ENCODE measurements at regions not wholly inside any gene's neighbourhood (a gene's known extent, or its start where the extent isn't known, plus 50 kb on each side); places are given as distances from the start of the nearest gene placed in this dataset.
A peak's percentile ranks its signal among the peaks of the same experiment; 100 is the strongest.

DNA sequence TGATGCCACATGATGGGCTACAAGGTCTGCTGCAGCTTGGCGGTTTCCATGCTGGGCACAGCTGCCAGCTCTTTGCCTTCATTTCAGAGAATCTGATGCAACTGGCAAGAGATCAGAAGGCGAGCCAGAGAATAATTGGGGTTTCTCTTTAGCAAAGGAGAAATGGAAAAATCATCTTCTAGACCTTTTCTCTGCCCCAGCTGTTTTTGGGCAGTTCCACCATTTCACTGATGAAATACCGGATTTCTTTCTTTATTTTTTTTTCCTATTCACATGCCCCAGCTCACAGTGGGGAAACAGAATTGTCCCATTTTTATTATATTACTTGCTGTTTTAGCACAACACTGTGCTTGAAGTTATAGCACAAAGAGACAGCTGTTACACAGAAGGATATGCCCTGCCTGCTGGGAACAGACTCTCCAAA, 439.3 kb upstream of the GOT2 start:
- 100% methylated on average over 3 of the region's 3 CpGs for WGBS (ENCODE audit: insufficient coverage)
- Histone ChIP-seq H3K36me3 (ENCODE audit: control insufficient read depth in 4 of 4, insufficient read depth in 4 of 4, low read length in 3 of 4) (no peaks in the 10 kb centered on the region), H3K27me3 (replicated peaks in 2 of 5; ENCODE audit: control insufficient read depth in 4 of 5, insufficient read depth in 5 of 5, low read length in 4 of 5) (no peaks in the 10 kb centered on the region), H3K4me3 (ENCODE audit: control insufficient read depth in 1 of 7, extremely low read depth in 1 of 7, insufficient read depth in 4 of 7, low read depth in 2 of 7, low read length in 6 of 7) (no peak overlapping the region), H3K27ac (ENCODE audit: insufficient read depth in 1 of 2, low read depth in 1 of 2, low read length in 2 of 2, poor library complexity in 1 of 2, severe bottlenecking in 2 of 2) (no peak overlapping the region), H3K9me3 (ENCODE audit: control extremely low read depth in 1 of 5, control insufficient read depth in 4 of 5, insufficient read depth in 2 of 5, low read depth in 1 of 5, low read length in 4 of 5) (no peaks in the 10 kb centered on the region), H3K4me1 (ENCODE audit: control extremely low read depth in 1 of 4, control insufficient read depth in 4 of 4, insufficient read depth in 4 of 4, low read length in 3 of 4) (no peaks in the 10 kb centered on the region)
- DNase-seq, result no peak
- CTCF ChIA-PET, result no interaction called here
- POLR2A ChIA-PET, result no interaction called here

DNA sequence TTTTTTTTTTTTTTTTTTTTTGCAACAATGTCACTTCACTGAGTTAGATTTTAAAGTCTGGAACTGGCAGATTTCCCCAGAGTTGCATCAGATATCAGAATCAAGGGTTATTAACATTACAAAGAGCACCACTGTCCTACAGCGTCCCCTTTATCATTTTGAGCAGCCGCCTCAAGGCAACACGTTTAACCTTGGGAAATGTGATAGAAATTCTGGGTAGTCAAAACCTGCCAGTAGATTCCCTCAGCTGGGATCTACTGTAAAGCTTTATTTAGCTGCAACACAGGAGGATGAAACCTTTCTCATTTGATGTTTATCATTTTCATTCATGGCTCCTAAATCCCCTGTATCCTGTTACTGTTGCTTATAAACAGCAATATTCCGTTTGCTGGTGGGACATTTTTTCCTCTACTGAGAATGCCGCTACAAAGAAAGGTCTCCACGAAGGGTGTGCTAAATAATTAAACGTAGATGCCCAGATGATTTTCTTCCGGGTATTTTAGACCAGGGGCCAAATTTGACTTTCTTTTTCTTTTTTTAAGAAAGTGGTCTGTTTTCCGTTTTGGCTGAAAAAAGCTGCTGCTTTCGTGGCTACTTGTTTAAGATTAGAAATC, 436.1 kb upstream of the GOT2 start:
- ChIA-PET CTCF (no interaction called here), POLR2A (no interaction called here)
- Histone ChIP-seq H3K36me3 (ENCODE audit: control insufficient read depth in 4 of 4, insufficient read depth in 4 of 4, low read length in 3 of 4) (no peaks in the 10 kb centered on the region), H3K4me3 (ENCODE audit: control insufficient read depth in 1 of 7, extremely low read depth in 1 of 7, insufficient read depth in 4 of 7, low read depth in 2 of 7, low read length in 6 of 7) (no peak overlapping the region), H3K9me3 (ENCODE audit: control extremely low read depth in 1 of 5, control insufficient read depth in 4 of 5, insufficient read depth in 2 of 5, low read depth in 1 of 5, low read length in 4 of 5) (no peaks in the 10 kb centered on the region), H3K4me1 (ENCODE audit: control extremely low read depth in 1 of 4, control insufficient read depth in 4 of 4, insufficient read depth in 4 of 4, low read length in 3 of 4) (no peaks in the 10 kb centered on the region), H3K27ac (ENCODE audit: insufficient read depth in 1 of 2, low read depth in 1 of 2, low read length in 2 of 2, poor library complexity in 1 of 2, severe bottlenecking in 2 of 2) (no peak overlapping the region), H3K27me3 (replicated peaks in 2 of 5; ENCODE audit: control insufficient read depth in 4 of 5, insufficient read depth in 5 of 5, low read length in 4 of 5) (no peaks in the 10 kb centered on the region)
- no peak for DNase-seq
- WGBS (ENCODE audit: insufficient coverage), result 82% methylated on average over 10 of the region's 10 CpGs

DNA sequence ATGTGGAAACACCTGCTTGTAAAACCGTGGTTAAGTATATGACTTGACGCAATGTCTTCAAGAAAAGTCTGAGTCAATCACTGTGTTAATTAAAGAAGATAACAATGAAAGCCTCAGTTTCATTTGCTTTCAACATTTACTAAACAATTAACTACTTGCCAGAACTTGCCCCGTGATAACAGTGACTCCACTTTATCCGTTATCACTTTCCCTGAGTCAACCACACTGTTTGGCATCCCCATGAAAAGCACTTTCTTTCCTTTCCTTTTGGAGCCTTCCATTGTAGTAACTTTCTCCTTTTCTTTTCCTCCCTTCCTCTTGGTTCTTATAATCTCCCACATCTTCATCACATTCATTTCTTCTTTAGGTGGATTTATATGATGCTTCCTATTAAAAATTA, 435.1 kb upstream of the GOT2 start:
- ChIA-PET CTCF (no interaction called here), POLR2A (no interaction called here)
- no peak overlapping the region for H3K27ac ChIP-seq (ENCODE audit: insufficient read depth in 1 of 2, low read depth in 1 of 2, low read length in 2 of 2, poor library complexity in 1 of 2, severe bottlenecking in 2 of 2)
- no peaks in the 10 kb centered on the region for H3K27me3 ChIP-seq (replicated peaks in 2 of 5; ENCODE audit: control insufficient read depth in 4 of 5, insufficient read depth in 5 of 5, low read length in 4 of 5)
- H3K36me3 ChIP-seq (ENCODE audit: control insufficient read depth in 4 of 4, insufficient read depth in 4 of 4, low read length in 3 of 4), result no peaks in the 10 kb centered on the region
- WGBS (ENCODE audit: insufficient coverage), result 96% methylated on average over 4 of the region's 4 CpGs
- H3K4me3 ChIP-seq (ENCODE audit: control insufficient read depth in 1 of 7, extremely low read depth in 1 of 7, insufficient read depth in 4 of 7, low read depth in 2 of 7, low read length in 6 of 7), result no peak overlapping the region
- H3K4me1 ChIP-seq (ENCODE audit: control extremely low read depth in 1 of 4, control insufficient read depth in 4 of 4, insufficient read depth in 4 of 4, low read length in 3 of 4), result no peaks in the 10 kb centered on the region
- DNase-seq, result peak in 2 of 3 donors; percentile 2 to 10
- H3K9me3 ChIP-seq (ENCODE audit: control extremely low read depth in 1 of 5, control insufficient read depth in 4 of 5, insufficient read depth in 2 of 5, low read depth in 1 of 5, low read length in 4 of 5), result no peaks in the 10 kb centered on the region

DNA sequence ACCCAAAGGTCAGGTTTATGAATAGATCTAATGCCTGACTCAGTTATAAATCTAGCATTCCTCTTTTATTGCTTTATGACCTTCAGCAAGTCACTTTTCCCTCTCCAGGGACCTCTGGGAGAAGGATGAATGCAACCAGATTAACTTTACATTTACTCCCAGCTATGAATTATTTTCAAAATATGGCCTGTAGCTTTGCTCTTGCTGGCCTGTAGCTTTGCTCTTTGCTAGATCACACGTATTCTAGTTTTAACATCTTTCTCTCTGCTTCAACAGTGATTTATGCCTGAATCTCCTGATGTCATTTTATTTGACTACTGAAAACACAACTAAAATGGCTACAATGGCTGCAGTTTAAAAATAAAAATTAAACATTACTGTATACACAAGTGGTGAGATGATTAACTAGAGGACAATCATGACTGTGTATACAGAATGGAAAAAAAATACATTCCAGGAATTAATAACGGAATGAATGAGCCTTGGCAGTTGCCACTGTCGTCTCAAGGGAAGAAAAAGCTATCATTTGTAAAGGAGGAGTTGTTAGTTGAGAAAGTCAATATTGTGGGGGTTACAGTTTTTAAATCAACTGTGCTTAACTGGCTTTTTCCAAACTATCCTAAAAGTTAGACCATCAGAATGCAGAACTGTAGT, 434.5 kb upstream of the GOT2 start:
- DNase-seq, result no peak
- no peak overlapping the region for H3K27ac ChIP-seq (ENCODE audit: insufficient read depth in 1 of 2, low read depth in 1 of 2, low read length in 2 of 2, poor library complexity in 1 of 2, severe bottlenecking in 2 of 2)
- H3K27me3 ChIP-seq (replicated peaks in 2 of 5; ENCODE audit: control insufficient read depth in 4 of 5, insufficient read depth in 5 of 5, low read length in 4 of 5), result no peaks in the 10 kb centered on the region
- WGBS (ENCODE audit: insufficient coverage), result 94% methylated on average over 3 of the region's 3 CpGs
- no peaks in the 10 kb centered on the region for H3K9me3 ChIP-seq (ENCODE audit: control extremely low read depth in 1 of 5, control insufficient read depth in 4 of 5, insufficient read depth in 2 of 5, low read depth in 1 of 5, low read length in 4 of 5)
- no peak overlapping the region for H3K4me3 ChIP-seq (ENCODE audit: control insufficient read depth in 1 of 7, extremely low read depth in 1 of 7, insufficient read depth in 4 of 7, low read depth in 2 of 7, low read length in 6 of 7)
- ChIA-PET CTCF (no interaction called here), POLR2A (no interaction called here)
- no peaks in the 10 kb centered on the region for H3K4me1 ChIP-seq (ENCODE audit: control extremely low read depth in 1 of 4, control insufficient read depth in 4 of 4, insufficient read depth in 4 of 4, low read length in 3 of 4)
- no peaks in the 10 kb centered on the region for H3K36me3 ChIP-seq (ENCODE audit: control insufficient read depth in 4 of 4, insufficient read depth in 4 of 4, low read length in 3 of 4)

DNA sequence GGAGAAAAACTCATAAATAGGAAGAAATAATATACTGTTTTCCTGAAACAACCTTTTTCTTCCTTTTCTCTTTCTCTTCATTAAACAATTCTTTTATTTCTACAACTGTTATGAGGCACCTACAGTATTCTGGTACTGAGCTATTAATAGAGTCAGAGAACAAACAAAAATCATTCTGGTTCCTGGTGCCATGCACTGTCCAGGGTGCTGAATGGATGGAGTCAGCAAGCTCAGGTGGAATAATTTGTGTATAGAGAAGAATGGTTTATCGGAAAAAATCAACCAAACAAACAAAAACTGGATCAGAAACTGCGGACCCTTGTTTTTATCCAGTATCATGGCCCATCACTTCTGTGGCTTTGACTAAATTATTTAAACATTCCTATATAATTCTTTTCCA, 430.3 kb upstream of the GOT2 start:
- whole genome bisulfite sequencing (ENCODE audit: insufficient coverage), result no CpG with 5 or more reads among the region's 2 CpGs
- CTCF ChIA-PET, result no interaction called here
- no peak overlapping the region for H3K4me3 ChIP-seq (ENCODE audit: control insufficient read depth in 1 of 7, extremely low read depth in 1 of 7, insufficient read depth in 4 of 7, low read depth in 2 of 7, low read length in 6 of 7)
- POLR2A ChIA-PET, result interaction anchor here (0.6 kb wide), 1 partner anchor 20 kb away, joined by 3 read pairs; no protein-coding TSS in a partner anchor
- H3K36me3 ChIP-seq (ENCODE audit: control insufficient read depth in 4 of 4, insufficient read depth in 4 of 4, low read length in 3 of 4), result no peaks in the 10 kb centered on the region
- no peaks in the 10 kb centered on the region for H3K9me3 ChIP-seq (ENCODE audit: control extremely low read depth in 1 of 5, control insufficient read depth in 4 of 5, insufficient read depth in 2 of 5, low read depth in 1 of 5, low read length in 4 of 5)
- H3K27ac ChIP-seq (ENCODE audit: insufficient read depth in 1 of 2, low read depth in 1 of 2, low read length in 2 of 2, poor library complexity in 1 of 2, severe bottlenecking in 2 of 2), result no peak overlapping the region
- DNase-seq, result peak in 2 of 3 donors; percentile 14 to 15
- no peaks in the 10 kb centered on the region for H3K4me1 ChIP-seq (ENCODE audit: control extremely low read depth in 1 of 4, control insufficient read depth in 4 of 4, insufficient read depth in 4 of 4, low read length in 3 of 4)
- H3K27me3 ChIP-seq (replicated peaks in 2 of 5; ENCODE audit: control insufficient read depth in 4 of 5, insufficient read depth in 5 of 5, low read length in 4 of 5), result no peaks in the 10 kb centered on the region

DNA sequence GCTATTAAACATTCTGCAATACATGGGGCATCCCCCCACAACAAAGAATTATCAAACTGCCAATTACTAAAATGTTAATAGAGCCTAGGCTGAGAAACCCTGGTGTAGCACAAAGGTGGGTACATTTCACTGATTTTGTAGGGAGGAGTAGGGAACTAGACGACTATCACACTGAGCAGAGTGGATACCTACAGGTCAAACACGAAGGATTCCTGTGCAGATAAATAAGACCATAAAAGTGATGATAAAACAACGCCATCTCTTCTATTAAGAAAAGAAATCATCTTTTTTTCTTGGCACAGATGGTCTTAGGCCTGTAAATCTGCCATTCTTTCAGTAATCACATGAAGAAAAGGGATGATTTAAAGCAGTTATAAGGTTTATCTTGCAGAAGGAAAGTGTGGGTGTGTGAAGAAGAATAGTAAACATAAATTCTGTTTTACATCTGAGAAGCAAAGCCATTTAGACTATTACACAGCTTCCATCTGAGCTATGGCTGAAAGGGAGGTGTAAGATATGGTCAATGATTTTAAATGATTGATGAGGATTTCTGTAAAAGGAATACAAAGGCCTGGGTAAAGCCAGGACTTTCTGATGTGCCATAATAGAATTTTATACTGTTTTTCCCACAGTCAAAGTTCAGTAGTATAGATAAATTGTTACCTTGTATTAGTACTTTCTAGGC, 429.4 kb upstream of the GOT2 start:
- no peak for DNase-seq
- Histone ChIP-seq H3K27me3 (replicated peaks in 2 of 5; ENCODE audit: control insufficient read depth in 4 of 5, insufficient read depth in 5 of 5, low read length in 4 of 5) (no peaks in the 10 kb centered on the region), H3K9me3 (ENCODE audit: control extremely low read depth in 1 of 5, control insufficient read depth in 4 of 5, insufficient read depth in 2 of 5, low read depth in 1 of 5, low read length in 4 of 5) (no peaks in the 10 kb centered on the region), H3K4me3 (ENCODE audit: control insufficient read depth in 1 of 7, extremely low read depth in 1 of 7, insufficient read depth in 4 of 7, low read depth in 2 of 7, low read length in 6 of 7) (no peak overlapping the region), H3K27ac (ENCODE audit: insufficient read depth in 1 of 2, low read depth in 1 of 2, low read length in 2 of 2, poor library complexity in 1 of 2, severe bottlenecking in 2 of 2) (no peak overlapping the region), H3K4me1 (ENCODE audit: control extremely low read depth in 1 of 4, control insufficient read depth in 4 of 4, insufficient read depth in 4 of 4, low read length in 3 of 4) (no peaks in the 10 kb centered on the region), H3K36me3 (ENCODE audit: control insufficient read depth in 4 of 4, insufficient read depth in 4 of 4, low read length in 3 of 4) (no peaks in the 10 kb centered on the region)
- 94% methylated on average over 3 of the region's 3 CpGs for WGBS (ENCODE audit: insufficient coverage)
- POLR2A ChIA-PET, result no interaction called here
- CTCF ChIA-PET, result no interaction called here

DNA sequence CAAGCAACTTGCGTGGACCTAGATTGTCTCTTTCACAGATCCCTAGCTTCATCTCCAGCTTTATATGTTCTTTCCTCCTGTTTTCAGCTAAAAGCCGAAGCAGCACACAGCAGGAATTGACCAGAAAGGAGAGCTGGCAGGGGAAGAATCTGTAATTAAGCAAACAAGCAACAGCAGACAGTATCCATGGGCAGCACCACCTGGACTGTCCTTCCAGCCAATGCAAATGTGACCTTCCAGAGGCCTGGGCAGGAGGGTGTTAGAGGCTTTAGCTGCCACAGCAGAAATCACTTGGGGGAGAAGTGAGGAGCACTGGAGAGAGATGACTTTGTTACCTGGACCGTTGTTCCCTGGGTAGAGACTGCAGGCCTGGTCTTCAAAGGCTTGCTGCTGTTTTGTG, 427.6 kb upstream of the GOT2 start:
- H3K4me3 ChIP-seq (ENCODE audit: control insufficient read depth in 1 of 7, extremely low read depth in 1 of 7, insufficient read depth in 4 of 7, low read depth in 2 of 7, low read length in 6 of 7), result no peak overlapping the region
- ChIA-PET POLR2A (no interaction called here), CTCF (no interaction called here)
- no peak overlapping the region for H3K27ac ChIP-seq (ENCODE audit: insufficient read depth in 1 of 2, low read depth in 1 of 2, low read length in 2 of 2, poor library complexity in 1 of 2, severe bottlenecking in 2 of 2)
- no peaks in the 10 kb centered on the region for H3K36me3 ChIP-seq (ENCODE audit: control insufficient read depth in 4 of 4, insufficient read depth in 4 of 4, low read length in 3 of 4)
- H3K9me3 ChIP-seq (ENCODE audit: control extremely low read depth in 1 of 5, control insufficient read depth in 4 of 5, insufficient read depth in 2 of 5, low read depth in 1 of 5, low read length in 4 of 5), result no peaks in the 10 kb centered on the region
- WGBS (ENCODE audit: insufficient coverage), result 87% methylated on average over 2 of the region's 3 CpGs
- no peaks in the 10 kb centered on the region for H3K4me1 ChIP-seq (ENCODE audit: control extremely low read depth in 1 of 4, control insufficient read depth in 4 of 4, insufficient read depth in 4 of 4, low read length in 3 of 4)
- H3K27me3 ChIP-seq (replicated peaks in 2 of 5; ENCODE audit: control insufficient read depth in 4 of 5, insufficient read depth in 5 of 5, low read length in 4 of 5), result no peaks in the 10 kb centered on the region
- DNase-seq, result no peak

Data from common myeloid progenitor, CD34-positive (primary cell).